K562 (cell line): ENCODE measurements at regions not wholly inside any gene's neighbourhood (a gene's known extent, or its start where the extent isn't known, plus 50 kb on each side); places are given as distances from the start of the nearest gene placed in this dataset.

ENCODE experiments used
- CTCF ChIP-seq, 3 experiments: IDR thresholded peaks in 2 of 3; conservative IDR thresholded peaks in 1 of 3; 2 replicates each; pipeline ENCODE4 v1.5.1; 2011 to 2012; ENCODE audit warnings: low read length in 3 of 3, mild to moderate bottlenecking in 3 of 3, control low read depth in 2 of 3, improper control_type of control experiment in 1 of 3, inconsistent platforms in 1 of 3, low read depth in 1 of 3, mixed read lengths in 1 of 3, moderate library complexity in 1 of 3; ENCODE audit not compliant: insufficient read depth in 2 of 3
- RAD21 ChIP-seq, 2 experiments: fragments of 250-450 bp in 1 of 2; fragments of 450-650 bp in 1 of 2; sonication (Bioruptor Pico) in 1 of 2; formaldehyde crosslinking in 1 of 2; IDR thresholded peaks in 1 of 2; conservative IDR thresholded peaks in 1 of 2; 2 replicates each; pipeline versions ENCODE4 v1.4.0 to v1.8.0; 2020 to 2022; ENCODE audit warnings: mild to moderate bottlenecking in 2 of 2, moderate library complexity in 1 of 2
- REST ChIP-seq, 2 experiments: fragments of 450-650 bp; formaldehyde crosslinking in 1 of 2; IDR thresholded peaks; 2 replicates each; pipeline versions ENCODE4 v1.4.0 to v1.6.1; 2014 to 2020; ENCODE audit warnings: mild to moderate bottlenecking in 2 of 2, borderline replicate concordance in 1 of 2, low read depth in 1 of 2

GRCh38 chr5:106121972-106122605 is 1548.6 kb downstream of the EFNA5 start (continued):
- peak; percentile 13; the same call in 1 of the 2 replicates for TF ChIP-seq REST (IDR thresholded peaks at IDR 0.05; ENCODE audit: borderline replicate concordance)
- no peak for TF ChIP-seq REST (CRISPR knock-in tag; IDR thresholded peaks at IDR 0.05; ENCODE audit: low read depth)
- peak; percentile 59 to 83 (median 63) for TF ChIP-seq CTCF (IDR thresholded peaks at IDR 0.05 in 2 of 3, conservative IDR thresholded peaks at IDR 0.05 in 1 of 3; ENCODE audit: insufficient read depth in 2 of 3, low read depth in 1 of 3, low read length in 3 of 3)
- TF ChIP-seq RAD21 (CRISPR knock-in tag; conservative IDR thresholded peaks at IDR 0.05 in 1 of 2, IDR thresholded peaks at IDR 0.05 in 1 of 2): peak in 1 of 2 experiments; percentile 49; a peak in 3 of 4 replicates
